Breast epithelium (tissue), 3 donors: ENCODE measurements at regions not wholly inside any gene's neighbourhood (a gene's known extent, or its start where the extent isn't known, plus 50 kb on each side); places are given as distances from the start of the nearest gene placed in this dataset.

Experiments used
- CTCF ChIP-seq, 3 donors: fragments of 450-650 bp; IDR thresholded peaks; one replicate each; pipeline ENCODE4 v1.5.1; 2016 to 2017; ENCODE audit warnings: antibody characterized with exemption in 3 of 3, mild to moderate bottlenecking in 3 of 3, moderate library complexity in 3 of 3
- POLR2A ChIP-seq: fragments of 450-650 bp; IDR thresholded peaks from one replicate; pipeline ENCODE4 v1.6.1; 2016; ENCODE audit warnings: antibody characterized with exemption, mild to moderate bottlenecking, moderate library complexity

DNA sequence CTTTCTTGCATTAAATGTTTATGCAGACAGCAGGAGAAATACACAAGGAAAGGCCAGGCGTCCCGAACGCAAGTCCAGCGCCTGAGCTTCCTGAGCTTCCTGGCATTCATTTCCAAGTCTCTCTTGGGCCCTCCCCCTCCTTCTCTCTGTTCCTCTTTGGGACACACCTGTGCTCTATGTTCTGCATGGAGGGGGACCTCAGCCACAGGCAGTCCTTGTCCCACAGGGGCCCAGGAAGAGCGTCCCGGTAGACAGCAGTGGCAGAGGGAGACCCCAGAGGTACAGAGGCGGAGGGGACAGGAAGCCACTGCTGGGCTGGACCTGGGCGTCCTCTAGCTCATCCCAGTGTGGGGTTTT is 221.3 kb downstream of the C9orf50 start:
- TF ChIP-seq CTCF (IDR thresholded peaks at IDR 0.05), result no peak
- TF ChIP-seq POLR2A, result no peak
